CD14-positive monocyte (primary cell): ENCODE measurements at regions not wholly inside any gene's neighbourhood (a gene's known extent, or its start where the extent isn't known, plus 50 kb on each side); places are given as distances from the start of the nearest gene placed in this dataset.

Experiments
- DNase-seq, 3 donors: peaks; one replicate each; pipeline ENCODE4 v3.0.0-alpha.2; 2011 to 2022
- H2AFZ ChIP-seq: 2 replicates; pipeline ENCODE4 v1.6.0; 2012; ENCODE audit warnings: mild to moderate bottlenecking, low read depth, low read length, inconsistent platforms; ENCODE audit not compliant: insufficient read depth, poor library complexity, severe bottlenecking
- H3K27ac ChIP-seq, 2 donors: 1 replicate in 1 of 2; 2 replicates in 1 of 2; pipeline ENCODE4 v1.5.1; 2012 to 2013; ENCODE audit warnings: low read length in 2 of 2, control low read depth in 1 of 2, inconsistent platforms in 1 of 2, low read depth in 1 of 2, mild to moderate bottlenecking in 1 of 2
- H3K27me3 ChIP-seq, 2 donors: one replicate each; pipeline versions ENCODE4 v1.6.0 to v1.6.1; 2011 to 2013; ENCODE audit warnings: low read length in 2 of 2; ENCODE audit not compliant: control insufficient read depth in 2 of 2, insufficient read depth in 2 of 2
- H3K36me3 ChIP-seq, 2 donors: replicated peaks in 1 of 2; 1 replicate in 1 of 2; 2 replicates in 1 of 2; pipeline versions ENCODE4 v1.5.1 to v1.6.1; 2012 to 2013; ENCODE audit warnings: low read length in 2 of 2, control low read depth in 1 of 2, inconsistent platforms in 1 of 2, mild to moderate bottlenecking in 1 of 2; ENCODE audit not compliant: insufficient read depth in 2 of 2, control insufficient read depth in 1 of 2
- H3K4me1 ChIP-seq, 2 donors: 1 replicate in 1 of 2; 2 replicates in 1 of 2; pipeline versions ENCODE4 v1.5.1 to v1.6.1; 2012 to 2013; ENCODE audit warnings: low read length in 2 of 2, control low read depth in 1 of 2, inconsistent platforms in 1 of 2, mild to moderate bottlenecking in 1 of 2, moderate library complexity in 1 of 2; ENCODE audit not compliant: insufficient read depth in 2 of 2, control insufficient read depth in 1 of 2
- H3K4me2 ChIP-seq: replicated peaks from 2 replicates; pipeline ENCODE3; 2012; ENCODE audit warnings: low read length, moderate library complexity, mild to moderate bottlenecking; ENCODE audit not compliant: poor library complexity, severe bottlenecking; ENCODE audit errors: extremely low read depth
- H3K4me3 ChIP-seq, 3 experiments: fragments of 200-600 bp in 1 of 3; sonication (generic) in 1 of 3; replicated peaks in 1 of 3; 1 replicate in 2 of 3; 2 replicates in 1 of 3; pipeline ENCODE4 v1.5.1; 2011 to 2013; ENCODE audit warnings: low read length in 3 of 3, mild to moderate bottlenecking in 3 of 3, control low read depth in 2 of 3, low read depth in 2 of 3, inconsistent platforms in 1 of 3, moderate library complexity in 1 of 3
- H3K79me2 ChIP-seq: 2 replicates; pipeline ENCODE4 v1.6.0; 2012; ENCODE audit warnings: mild to moderate bottlenecking, control low read depth, inconsistent platforms, low read length, moderate library complexity; ENCODE audit not compliant: insufficient read depth
- H3K9ac ChIP-seq: 2 replicates; pipeline ENCODE4 v1.6.0; 2017; ENCODE audit warnings: low read length, mild to moderate bottlenecking; ENCODE audit not compliant: insufficient read depth, poor library complexity, severe bottlenecking
- H3K9me3 ChIP-seq, 2 donors: replicated peaks in 1 of 2; 1 replicate in 1 of 2; 2 replicates in 1 of 2; pipeline versions ENCODE4 v1.5.1 to v1.6.1; 2012 to 2013; ENCODE audit warnings: low read length in 2 of 2, control low read depth in 1 of 2; ENCODE audit not compliant: control insufficient read depth in 1 of 2, insufficient read depth in 1 of 2
- H4K20me1 ChIP-seq: 2 replicates; pipeline ENCODE4 v1.6.0; 2012; ENCODE audit warnings: mild to moderate bottlenecking, low read length, control low read depth, moderate library complexity; ENCODE audit not compliant: insufficient read depth
- H3K27ac Mint-ChIP-seq, 7 donors: one replicate each; pipeline ENCODE4 v1.8.0; 2020; ENCODE audit warnings: mild to moderate bottlenecking in 7 of 7, mixed read lengths in 7 of 7, moderate library complexity in 6 of 7, inconsistent platforms in 2 of 7
- H3K27me3 Mint-ChIP-seq, 3 donors: one replicate each; pipeline ENCODE4 v1.8.0; 2021 to 2022; ENCODE audit warnings: low read depth in 3 of 3, mild to moderate bottlenecking in 3 of 3, mixed read lengths in 3 of 3, moderate library complexity in 3 of 3, inconsistent platforms in 1 of 3
- H3K36me3 Mint-ChIP-seq, 2 donors: one replicate each; pipeline ENCODE4 v1.8.0; 2020; ENCODE audit warnings: mixed read lengths in 2 of 2, inconsistent platforms in 1 of 2, mild to moderate bottlenecking in 1 of 2
- H3K4me1 Mint-ChIP-seq: one replicate; pipeline ENCODE4 v1.8.0; 2020; ENCODE audit warnings: mild to moderate bottlenecking, mixed read lengths
- H3K4me3 Mint-ChIP-seq, 2 donors: one replicate each; pipeline ENCODE4 v1.8.0; 2020; ENCODE audit warnings: mild to moderate bottlenecking in 2 of 2, mixed read lengths in 2 of 2, moderate library complexity in 1 of 2
- H3K9me3 Mint-ChIP-seq, 7 donors: one replicate each; pipeline ENCODE4 v1.8.0; 2020 to 2022; ENCODE audit warnings: mixed read lengths in 7 of 7, mild to moderate bottlenecking in 6 of 7, moderate library complexity in 6 of 7, inconsistent platforms in 2 of 7
- WGBS: methylation state at CpG from one replicate; pipeline ENCODE4 v1.1.5; 2013; ENCODE audit warnings: missing lambda C conversion rate; ENCODE audit not compliant: insufficient coverage; 5-methylcytosine and 5-hydroxymethylcytosine counted together
- intact Hi-C, 2 donors: fragments of 100-400 bp; cut with micrococcal nuclease; formaldehyde crosslinking; loops; one replicate each; pipeline versions ENCODE4 v1.15.0 to v1.15.1; 2023
- TF ChIP-seq, protein P1 (sequence below): fragments of 200-600 bp; IDR thresholded peaks from one replicate; pipeline ENCODE4 v1.8.0; 2022; ENCODE audit warnings: antibody characterized with exemption, mild to moderate bottlenecking

DNA sequence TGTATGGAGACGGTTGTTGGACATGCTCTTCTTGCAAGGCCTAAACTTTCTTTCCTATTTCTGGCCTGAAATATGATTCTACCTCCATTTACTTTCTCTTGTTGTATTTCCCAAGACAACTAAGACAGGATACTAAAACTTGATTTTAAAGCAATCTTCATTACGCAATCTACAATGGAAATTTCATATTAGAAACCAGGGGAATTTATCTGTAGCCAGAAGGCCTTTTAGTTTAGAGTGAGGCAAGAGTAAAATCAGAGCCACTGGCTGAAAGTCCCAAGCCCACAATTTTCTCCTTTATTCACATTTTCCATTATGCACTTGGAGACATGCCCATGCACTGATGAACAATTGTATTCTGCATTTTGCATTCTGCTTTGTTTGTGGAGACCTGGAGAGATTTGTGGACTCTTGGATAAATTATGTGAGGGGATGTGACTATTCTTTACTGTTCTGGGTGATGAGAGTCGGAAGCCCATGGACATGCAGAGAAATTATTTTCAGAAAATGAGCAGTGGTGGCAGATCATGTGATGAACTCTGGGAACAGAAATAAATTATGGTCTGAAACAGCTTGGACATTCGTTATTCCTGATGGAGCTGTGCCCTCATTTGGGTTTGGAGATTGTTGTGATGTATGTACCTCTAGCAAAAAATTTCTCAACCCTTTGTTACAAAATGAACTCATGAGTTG lies 336.8 kb downstream of the SEC16B start:
- Mint-ChIP-seq H3K27ac (no peak overlapping the region), H3K4me3 (no peak overlapping the region), H3K27me3 (no peaks in the 10 kb centered on the region), H3K36me3 (no peaks in the 10 kb centered on the region), H3K9me3 (peaks cover 0 to 15% (median 2%) of the 10 kb centered on the region in 7 donors), H3K4me1 (no peaks in the 10 kb centered on the region)
- no CpG with 5 or more reads among the region's 4 CpGs for WGBS
- no peaks in the 10 kb centered on the region for H3K36me3 ChIP-seq
- H3K4me2 ChIP-seq = no peak overlapping the region
- H3K79me2 ChIP-seq = no peaks in the 10 kb centered on the region
- TF ChIP-seq, protein P1, sequence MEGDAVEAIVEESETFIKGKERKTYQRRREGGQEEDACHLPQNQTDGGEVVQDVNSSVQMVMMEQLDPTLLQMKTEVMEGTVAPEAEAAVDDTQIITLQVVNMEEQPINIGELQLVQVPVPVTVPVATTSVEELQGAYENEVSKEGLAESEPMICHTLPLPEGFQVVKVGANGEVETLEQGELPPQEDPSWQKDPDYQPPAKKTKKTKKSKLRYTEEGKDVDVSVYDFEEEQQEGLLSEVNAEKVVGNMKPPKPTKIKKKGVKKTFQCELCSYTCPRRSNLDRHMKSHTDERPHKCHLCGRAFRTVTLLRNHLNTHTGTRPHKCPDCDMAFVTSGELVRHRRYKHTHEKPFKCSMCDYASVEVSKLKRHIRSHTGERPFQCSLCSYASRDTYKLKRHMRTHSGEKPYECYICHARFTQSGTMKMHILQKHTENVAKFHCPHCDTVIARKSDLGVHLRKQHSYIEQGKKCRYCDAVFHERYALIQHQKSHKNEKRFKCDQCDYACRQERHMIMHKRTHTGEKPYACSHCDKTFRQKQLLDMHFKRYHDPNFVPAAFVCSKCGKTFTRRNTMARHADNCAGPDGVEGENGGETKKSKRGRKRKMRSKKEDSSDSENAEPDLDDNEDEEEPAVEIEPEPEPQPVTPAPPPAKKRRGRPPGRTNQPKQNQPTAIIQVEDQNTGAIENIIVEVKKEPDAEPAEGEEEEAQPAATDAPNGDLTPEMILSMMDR = no peak
- no peaks in the 10 kb centered on the region for H4K20me1 ChIP-seq
- H3K27ac ChIP-seq = no peak overlapping the region
- no peaks in the 10 kb centered on the region for H3K27me3 ChIP-seq
- H3K4me3 ChIP-seq = no peak overlapping the region
- no peak for DNase-seq
- no peaks in the 10 kb centered on the region for H3K9me3 ChIP-seq
- no peak overlapping the region for H2AFZ ChIP-seq
- intact Hi-C loops = no loop called here
- H3K4me1 ChIP-seq = no peaks in the 10 kb centered on the region
- no peak overlapping the region for H3K9ac ChIP-seq

DNA sequence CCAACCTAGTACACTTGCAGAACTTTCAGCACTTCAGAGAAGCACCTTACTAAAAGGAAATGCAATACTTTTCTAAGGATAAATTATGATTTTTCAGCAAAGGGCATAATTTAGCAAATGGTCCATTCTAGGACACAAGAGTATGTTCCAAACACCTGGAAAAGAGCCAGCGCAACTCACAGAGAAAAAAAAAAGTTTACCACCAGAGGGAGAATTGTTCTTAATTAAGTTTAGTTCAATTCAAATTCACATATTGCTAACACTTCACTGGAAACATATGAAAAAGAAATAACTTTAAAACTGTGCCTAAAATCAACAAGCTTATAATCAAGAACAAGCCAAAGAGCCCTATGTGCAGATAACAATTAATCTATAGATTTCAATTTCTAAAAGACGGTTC lies 338.1 kb downstream of the SEC16B start:
- H3K9me3 Mint-ChIP-seq = peaks cover 0 to 15% (median 2%) of the 10 kb centered on the region in 7 donors
- WGBS = no CpG with 5 or more reads among the region's 2 CpGs
- no peaks in the 10 kb centered on the region for H3K4me1 Mint-ChIP-seq
- H3K9me3 ChIP-seq = no peaks in the 10 kb centered on the region
- H3K36me3 Mint-ChIP-seq = no peaks in the 10 kb centered on the region
- intact Hi-C loops = no loop called here
- no peak overlapping the region for H3K9ac ChIP-seq
- H3K27ac ChIP-seq = no peak overlapping the region
- H4K20me1 ChIP-seq = no peaks in the 10 kb centered on the region
- no peak overlapping the region for H3K27ac Mint-ChIP-seq
- no peak overlapping the region for H2AFZ ChIP-seq
- DNase-seq = no peak
- TF ChIP-seq, protein P1 = no peak
- H3K4me3 Mint-ChIP-seq = no peak overlapping the region
- no peaks in the 10 kb centered on the region for H3K27me3 Mint-ChIP-seq
- no peak overlapping the region for H3K4me2 ChIP-seq
- no peak overlapping the region for H3K4me3 ChIP-seq
- no peaks in the 10 kb centered on the region for H3K79me2 ChIP-seq
- no peaks in the 10 kb centered on the region for H3K36me3 ChIP-seq
- H3K4me1 ChIP-seq = no peaks in the 10 kb centered on the region
- no peaks in the 10 kb centered on the region for H3K27me3 ChIP-seq
